ENCODE measurements at regions not wholly inside any gene's neighbourhood (a gene's known extent, or its start where the extent isn't known, plus 50 kb on each side); places are given as distances from the start of the nearest gene placed in this dataset.

- CTCF ChIA-PET = interaction anchor here (1.7 to 2.0 kb wide), 2 partner anchors 13 to 627 kb away, joined by 3 to 4 read pairs; partner anchors contain the start of gene PHAX
- Mint-ChIP-seq H3K36me3 (ENCODE audit: low read depth) (no peaks in the 10 kb centered on the region), H3K4me3 (no peak overlapping the region), H3K4me1 (peaks cover 18% of the 10 kb centered on the region), H3K27ac (no peak overlapping the region), H3K9me3 (no peaks in the 10 kb centered on the region), H3K27me3 (peaks cover 2% of the 10 kb centered on the region)
- DNase-seq = no peak
- POLR2A ChIA-PET = interaction anchor here (1.1 to 2.5 kb wide), 2 partner anchors 448 to 450 kb away, joined by 4 to 6 read pairs; no protein-coding TSS in a partner anchor
These were observed 62.7 kb upstream of the MEGF10 start for GRCh38 chr5:127227881-127228280.

GRCh38 chr5:127228540-127229184, 61.9 kb upstream of the MEGF10 start:
- DNase-seq = no peak
- H3K9me3 Mint-ChIP-seq = no peaks in the 10 kb centered on the region
- ChIA-PET POLR2A (interaction anchor here (1.1 to 2.5 kb wide), 3 partner anchors 156 to 451 kb away, joined by 4 to 6 read pairs (median 4); partner anchors contain the start of gene C5orf63), CTCF (interaction anchor here (1.0 to 2.0 kb wide), 3 partner anchors 13 to 627 kb away, joined by 3 to 4 read pairs (median 3); partner anchors contain the start of gene PHAX)
- no peak overlapping the region for H3K27ac Mint-ChIP-seq
- H3K27me3 Mint-ChIP-seq = peaks cover 2% of the 10 kb centered on the region
- peak overlapping the region; percentile 64 for H3K4me3 Mint-ChIP-seq
- H3K4me1 Mint-ChIP-seq = peaks cover 18% of the 10 kb centered on the region
- H3K36me3 Mint-ChIP-seq (ENCODE audit: low read depth) = no peaks in the 10 kb centered on the region

DNA sequence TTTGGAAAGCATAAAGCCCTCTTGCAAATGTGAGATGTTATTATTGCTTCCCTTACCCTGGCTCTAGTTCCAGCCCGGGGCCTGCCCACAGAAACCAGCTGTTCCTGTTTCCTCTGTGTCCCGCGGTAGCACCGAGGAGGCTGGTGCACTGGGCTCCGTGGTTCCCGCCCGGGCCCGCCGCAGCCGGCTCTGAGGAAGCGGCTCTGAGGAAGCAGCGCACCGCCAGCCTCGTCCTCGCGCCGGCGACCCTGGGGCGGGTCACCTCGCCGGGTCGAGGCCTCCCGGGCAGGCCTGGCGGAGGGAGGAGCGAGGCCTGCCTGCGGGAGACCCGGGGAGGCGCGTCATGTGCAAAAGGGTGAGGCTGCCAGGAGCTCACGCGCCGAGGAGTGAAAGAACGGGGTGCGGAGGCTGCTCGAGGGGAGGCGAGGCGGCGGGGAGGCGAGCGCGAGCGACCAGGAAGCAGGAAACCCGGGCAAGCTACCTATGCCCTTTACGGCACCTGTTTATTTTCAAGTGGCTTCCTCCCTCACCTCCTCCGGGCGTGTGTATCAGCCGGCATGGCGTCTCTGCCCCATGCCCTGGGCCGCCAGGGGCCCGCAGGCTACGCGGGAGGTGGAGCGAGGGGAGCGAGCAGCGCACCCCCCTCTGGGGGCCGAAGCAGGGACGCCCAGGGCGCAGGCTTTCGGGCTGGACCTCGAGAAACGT, 61.3 kb upstream of the MEGF10 start:
- Mint-ChIP-seq H3K9me3 (no peaks in the 10 kb centered on the region), H3K27ac (peak overlapping the region; percentile 42), H3K4me1 (peaks cover 18% of the 10 kb centered on the region), H3K27me3 (peaks cover 2% of the 10 kb centered on the region), H3K4me3 (peak overlapping the region; percentile 64), H3K36me3 (ENCODE audit: low read depth) (no peaks in the 10 kb centered on the region)
- peak; percentile 57 for DNase-seq
- CTCF ChIA-PET = interaction anchor here (1.0 to 2.0 kb wide), 3 partner anchors 12 to 628 kb away, joined by 3 to 4 read pairs (median 3); partner anchors contain the start of gene PHAX
- POLR2A ChIA-PET = interaction anchor here (0.7 to 2.5 kb wide), 5 partner anchors 156 to 605 kb away, joined by 3 to 6 read pairs (median 4); partner anchors contain the start of genes C5orf63 and PRRC1

DNA sequence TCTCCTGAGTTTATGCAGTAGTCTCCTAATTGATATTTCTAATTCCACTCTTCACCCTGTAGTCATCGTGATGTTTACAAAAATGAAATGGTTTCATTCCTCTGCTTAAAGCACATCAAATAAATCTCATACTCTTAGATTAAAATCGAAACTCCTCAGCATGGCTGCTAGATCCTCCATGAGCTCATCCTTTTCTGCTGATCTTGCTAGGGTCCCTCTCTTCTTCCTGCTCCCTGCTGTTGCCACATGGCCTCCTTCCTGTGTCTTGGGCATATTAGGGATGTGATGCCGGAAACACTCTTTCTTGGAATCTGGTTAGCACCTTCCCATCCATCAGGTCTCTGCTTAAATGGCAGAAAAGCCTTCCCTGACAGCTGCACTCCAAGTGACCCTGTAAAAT, 59.5 kb upstream of the MEGF10 start:
- CTCF ChIA-PET = no interaction called here
- H3K4me1 Mint-ChIP-seq = peaks cover 18% of the 10 kb centered on the region
- DNase-seq = no peak
- no peaks in the 10 kb centered on the region for H3K9me3 Mint-ChIP-seq
- H3K27me3 Mint-ChIP-seq = no peaks in the 10 kb centered on the region
- no peak overlapping the region for H3K4me3 Mint-ChIP-seq
- no peaks in the 10 kb centered on the region for H3K36me3 Mint-ChIP-seq (ENCODE audit: low read depth)
- H3K27ac Mint-ChIP-seq = no peak overlapping the region
- POLR2A ChIA-PET = no interaction called here

- DNase-seq = no peak
- ChIA-PET CTCF (no interaction called here), POLR2A (no interaction called here)
- Mint-ChIP-seq H3K9me3 (no peaks in the 10 kb centered on the region), H3K27ac (no peak overlapping the region), H3K4me3 (no peak overlapping the region), H3K27me3 (no peaks in the 10 kb centered on the region), H3K36me3 (ENCODE audit: low read depth) (no peaks in the 10 kb centered on the region), H3K4me1 (peaks cover 18% of the 10 kb centered on the region)
These were observed 57.0 kb upstream of the MEGF10 start for GRCh38 chr5:127233590-127233989.

GRCh38 chr5:127235136-127235535, 55.5 kb upstream of the MEGF10 start:
- no peak overlapping the region for H3K27ac Mint-ChIP-seq
- H3K4me1 Mint-ChIP-seq = peaks cover 8% of the 10 kb centered on the region
- no peaks in the 10 kb centered on the region for H3K36me3 Mint-ChIP-seq (ENCODE audit: low read depth)
- no peaks in the 10 kb centered on the region for H3K27me3 Mint-ChIP-seq
- POLR2A ChIA-PET = no interaction called here
- CTCF ChIA-PET = no interaction called here
- no peak overlapping the region for H3K4me3 Mint-ChIP-seq
- DNase-seq = no peak
- no peaks in the 10 kb centered on the region for H3K9me3 Mint-ChIP-seq

DNA sequence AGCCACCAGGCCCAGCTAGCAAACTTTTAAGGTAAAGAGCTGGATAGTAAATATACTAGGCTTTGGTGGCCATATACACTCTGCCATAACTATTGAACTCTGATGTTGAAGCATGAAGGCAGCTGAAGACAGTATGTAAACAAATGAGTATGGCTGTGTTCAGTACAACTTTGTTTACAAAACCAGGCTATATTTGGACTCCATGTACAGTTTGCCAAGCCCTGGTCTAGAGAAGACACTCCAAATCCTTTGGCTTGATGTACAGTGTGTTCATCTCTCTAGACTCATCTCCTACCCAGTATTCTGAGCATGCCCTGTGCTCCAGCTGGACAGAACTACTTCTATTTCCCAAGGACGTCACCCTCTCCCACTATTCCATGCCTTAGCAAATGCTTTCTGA, 54.3 kb upstream of the MEGF10 start:
- Mint-ChIP-seq H3K4me1 (peaks cover under 1% of the 10 kb centered on the region), H3K9me3 (no peaks in the 10 kb centered on the region), H3K4me3 (no peak overlapping the region), H3K27ac (no peak overlapping the region), H3K27me3 (no peaks in the 10 kb centered on the region), H3K36me3 (ENCODE audit: low read depth) (no peaks in the 10 kb centered on the region)
- POLR2A ChIA-PET = no interaction called here
- DNase-seq = no peak
- CTCF ChIA-PET = no interaction called here

Data from activated CD4-positive, alpha-beta memory T cell treated with anti-CD3 and anti-CD28 coated beads, Interleukin-2, amount 10 ng/mL, durations not matched to agents 7 days and 5 days (primary cell).